Astrocyte (in vitro differentiated cells and primary cell): ENCODE measurements at regions not wholly inside any gene's neighbourhood (a gene's known extent, or its start where the extent isn't known, plus 50 kb on each side); places are given as distances from the start of the nearest gene placed in this dataset.

ENCODE experiments used
- DNase-seq: peaks from one replicate; pipeline ENCODE4 v3.0.0-alpha.2; 2010; ENCODE audit warnings: low read depth
- FAIRE-seq: peaks from 2 replicates; lab custom pipeline; 2011; peaks lifted over from hg19 to GRCh38; lab: Jason Lieb, UNC
- H2AFZ ChIP-seq: 2 replicates; pipeline ENCODE4 v1.6.0; 2012; ENCODE audit warnings: low read depth, low read length, inconsistent platforms
- H3K27ac ChIP-seq: 2 replicates; pipeline ENCODE4 v1.5.1; 2011; ENCODE audit warnings: low read depth, low read length, inconsistent platforms
- H3K27me3 ChIP-seq: 2 replicates; pipeline ENCODE4 v1.6.0; 2011; ENCODE audit warnings: low read length, inconsistent platforms; ENCODE audit not compliant: insufficient read depth
- H3K36me3 ChIP-seq: 2 replicates; pipeline ENCODE4 v1.5.1; 2011; ENCODE audit warnings: low read length, inconsistent platforms; ENCODE audit not compliant: insufficient read depth
- H3K4me1 ChIP-seq: 2 replicates; pipeline ENCODE4 v1.5.1; 2011; ENCODE audit warnings: low read length, inconsistent platforms; ENCODE audit not compliant: insufficient read depth
- H3K4me2 ChIP-seq: 2 replicates; pipeline ENCODE4 v1.6.0; 2012; ENCODE audit warnings: low read length, inconsistent platforms
- H3K4me3 ChIP-seq: 2 replicates; pipeline ENCODE4 v1.5.1; 2011; ENCODE audit warnings: low read depth, mild to moderate bottlenecking, low read length, inconsistent platforms; ENCODE audit not compliant: insufficient read depth
- H3K79me2 ChIP-seq: 2 replicates; pipeline ENCODE4 v1.6.0; 2012; ENCODE audit warnings: mild to moderate bottlenecking, low read length, inconsistent platforms; ENCODE audit not compliant: insufficient read depth
- H3K9ac ChIP-seq: 2 replicates; pipeline ENCODE4 v1.6.0; 2012; ENCODE audit warnings: mild to moderate bottlenecking, low read length, inconsistent platforms
- H3K9me3 ChIP-seq: 2 replicates; pipeline ENCODE4 v1.5.1; 2012; ENCODE audit warnings: low read depth, mild to moderate bottlenecking, low read length, inconsistent platforms; ENCODE audit not compliant: insufficient read depth
- H4K20me1 ChIP-seq: 2 replicates; pipeline ENCODE4 v1.6.0; 2012; ENCODE audit warnings: low read length, inconsistent platforms; ENCODE audit not compliant: insufficient read depth
- H3K27ac Mint-ChIP-seq: one replicate; pipeline ENCODE4 v1.8.0; 2021; ENCODE audit warnings: mild to moderate bottlenecking, mixed read lengths; ENCODE audit not compliant: unreplicated experiment
- H3K27me3 Mint-ChIP-seq: one replicate; pipeline ENCODE4 v1.8.0; 2021; ENCODE audit warnings: low read depth, mixed read lengths; ENCODE audit not compliant: unreplicated experiment
- H3K36me3 Mint-ChIP-seq: one replicate; pipeline ENCODE4 v1.8.0; 2021; ENCODE audit warnings: low read depth, mixed read lengths; ENCODE audit not compliant: unreplicated experiment
- H3K4me1 Mint-ChIP-seq: one replicate; pipeline ENCODE4 v1.8.0; 2021; ENCODE audit warnings: low read depth, mixed read lengths; ENCODE audit not compliant: unreplicated experiment
- H3K4me3 Mint-ChIP-seq: one replicate; pipeline ENCODE4 v1.8.0; 2021; ENCODE audit warnings: mild to moderate bottlenecking, moderate library complexity, mixed read lengths; ENCODE audit not compliant: unreplicated experiment
- H3K9me3 Mint-ChIP-seq: one replicate; pipeline ENCODE4 v1.8.0; 2021; ENCODE audit warnings: mild to moderate bottlenecking, mixed read lengths; ENCODE audit not compliant: unreplicated experiment
- CTCF ChIP-seq: IDR thresholded peaks from 2 replicates; pipeline ENCODE4 v1.5.1; 2011; ENCODE audit warnings: low read depth, mild to moderate bottlenecking, inconsistent platforms, low read length, moderate library complexity; ENCODE audit not compliant: insufficient read depth
- EZH2 ChIP-seq: IDR thresholded peaks from 2 replicates; pipeline ENCODE4 v1.6.1; 2012; ENCODE audit warnings: mild to moderate bottlenecking, low read length, inconsistent platforms; ENCODE audit not compliant: insufficient read depth

- H3K4me1 Mint-ChIP-seq, result peaks cover 22% of the 10 kb centered on the region
- H3K4me3 ChIP-seq, result no peak overlapping the region
- no peak overlapping the region for H3K4me3 Mint-ChIP-seq
Observed at GRCh38 chr2:64727843-64728463, 74.2 kb upstream of the SERTAD2 start.

DNA sequence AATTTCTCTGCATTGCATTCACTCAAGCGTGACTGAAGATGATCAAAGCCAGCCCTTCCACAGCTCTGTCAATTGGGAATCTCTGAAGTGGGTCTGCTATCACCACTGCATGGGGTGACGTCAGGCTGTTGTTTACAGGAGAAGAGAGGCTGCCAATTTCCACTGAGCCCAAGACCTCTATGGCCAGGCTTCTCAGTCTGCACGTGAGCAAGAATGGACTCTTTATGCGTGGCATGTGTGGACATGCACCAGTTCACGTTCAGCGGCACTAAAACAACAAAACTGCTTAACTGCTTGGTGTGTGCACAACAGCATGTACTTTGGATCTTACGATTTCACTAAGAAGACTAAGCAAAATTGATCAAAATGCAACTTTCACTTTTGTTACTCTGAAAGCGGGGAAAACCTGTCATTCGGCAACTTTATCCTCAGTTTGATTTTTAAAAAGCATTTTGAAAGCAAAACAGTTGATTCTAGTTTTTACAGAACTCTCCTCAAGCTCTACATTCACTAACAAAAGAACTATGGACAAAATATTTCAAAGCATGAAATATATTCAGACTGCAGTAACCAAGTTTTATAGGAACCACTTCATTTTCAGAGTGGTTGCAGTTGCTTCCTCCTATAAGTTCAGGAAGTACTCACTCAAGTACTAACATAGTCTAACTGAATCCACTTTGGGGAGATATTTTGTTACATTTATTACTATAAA, 77.0 kb upstream of the SERTAD2 start:
- peak overlapping the region; percentile 70 for H3K9ac ChIP-seq
- peak overlapping the region; percentile 57 for H3K4me3 ChIP-seq
- no peaks in the 10 kb centered on the region for H3K9me3 ChIP-seq
- peaks cover 9% of the 10 kb centered on the region for H3K4me1 ChIP-seq
- peak overlapping the region; percentile 43 for H3K27ac ChIP-seq
- H4K20me1 ChIP-seq, result no peaks in the 10 kb centered on the region
- H3K36me3 ChIP-seq, result no peaks in the 10 kb centered on the region
- Mint-ChIP-seq H3K4me1 (peaks cover 22% of the 10 kb centered on the region), H3K36me3 (peaks cover 2% of the 10 kb centered on the region), H3K27me3 (no peaks in the 10 kb centered on the region), H3K27ac (peak overlapping the region; percentile 10), H3K9me3 (no peaks in the 10 kb centered on the region), H3K4me3 (peak overlapping the region; percentile 41)
- no peaks in the 10 kb centered on the region for H3K27me3 ChIP-seq
- DNase-seq (peak; percentile 85), FAIRE-seq (peak; percentile 58)
- peak overlapping the region; percentile 86 for H3K4me2 ChIP-seq
- no peaks in the 10 kb centered on the region for H3K79me2 ChIP-seq
- H2AFZ ChIP-seq, result peak overlapping the region; percentile 65
- TF ChIP-seq CTCF (no peak), EZH2 (no peak)

More at GRCh38 chr2:64727843-64728463, 74.2 kb upstream of the SERTAD2 start:
- Mint-ChIP-seq H3K36me3 (no peaks in the 10 kb centered on the region), H3K9me3 (no peaks in the 10 kb centered on the region), H3K27ac (no peak overlapping the region), H3K27me3 (no peaks in the 10 kb centered on the region)
- Histone ChIP-seq H3K4me1 (peaks cover 9% of the 10 kb centered on the region), H2AFZ (no peak overlapping the region), H3K4me2 (no peak overlapping the region), H4K20me1 (no peaks in the 10 kb centered on the region), H3K27ac (no peak overlapping the region), H3K9me3 (no peaks in the 10 kb centered on the region), H3K36me3 (no peaks in the 10 kb centered on the region), H3K9ac (no peak overlapping the region), H3K27me3 (no peaks in the 10 kb centered on the region), H3K79me2 (no peaks in the 10 kb centered on the region)
- DNase-seq (no peak), FAIRE-seq (no peak)
- TF ChIP-seq CTCF, result no peak
- no peak for TF ChIP-seq EZH2

GRCh38 chr2:64731263-64731643, 77.5 kb upstream of the SERTAD2 start:
- peak overlapping the region; percentile 43 for H3K27ac ChIP-seq
- H3K27ac Mint-ChIP-seq, result no peak overlapping the region
- no peaks in the 10 kb centered on the region for H3K36me3 ChIP-seq
- H3K4me3 ChIP-seq, result no peak overlapping the region
- DNase-seq (no peak), FAIRE-seq (no peak)
- no peaks in the 10 kb centered on the region for H3K9me3 ChIP-seq
- no peaks in the 10 kb centered on the region for H3K79me2 ChIP-seq
- no peak overlapping the region for H2AFZ ChIP-seq
- H3K36me3 Mint-ChIP-seq, result peaks cover 2% of the 10 kb centered on the region
- H4K20me1 ChIP-seq, result no peaks in the 10 kb centered on the region
- no peaks in the 10 kb centered on the region for H3K27me3 Mint-ChIP-seq
- H3K27me3 ChIP-seq, result no peaks in the 10 kb centered on the region
- H3K4me1 ChIP-seq, result peaks cover 9% of the 10 kb centered on the region
- peak overlapping the region; percentile 70 for H3K9ac ChIP-seq
- no peaks in the 10 kb centered on the region for H3K9me3 Mint-ChIP-seq
- H3K4me1 Mint-ChIP-seq, result peaks cover 22% of the 10 kb centered on the region
- peak overlapping the region; percentile 86 for H3K4me2 ChIP-seq
- H3K4me3 Mint-ChIP-seq, result no peak overlapping the region
- TF ChIP-seq CTCF (no peak), EZH2 (no peak)
